Testis (tissue), 2 donors: ENCODE measurements at regions not wholly inside any gene's neighbourhood (a gene's known extent, or its start where the extent isn't known, plus 50 kb on each side); places are given as distances from the start of the nearest gene placed in this dataset.

Source experiments
- CTCF ChIP-seq, 3 experiments: fragments of 450-650 bp in 2 of 3; fragments of 200-600 bp in 1 of 3; sonication (generic) in 1 of 3; IDR thresholded peaks; one replicate each; pipeline ENCODE4 v1.5.1; 2016 to 2019; ENCODE audit warnings: antibody characterized with exemption in 3 of 3, mild to moderate bottlenecking in 2 of 3, moderate library complexity in 1 of 3
- POLR2A ChIP-seq: fragments of 450-650 bp; IDR thresholded peaks from one replicate; pipeline ENCODE4 v1.6.1; 2017; ENCODE audit warnings: antibody characterized with exemption, mild to moderate bottlenecking, moderate library complexity

GRCh38 chr17:79408251-79408650 lies 202.6 kb downstream of the RBFOX3 start:
- no peak for TF ChIP-seq CTCF (IDR thresholded peaks at IDR 0.05)
- TF ChIP-seq POLR2A = no peak
